GM18507 (cell line): ENCODE measurements at regions not wholly inside any gene's neighbourhood (a gene's known extent, or its start where the extent isn't known, plus 50 kb on each side); places are given as distances from the start of the nearest gene placed in this dataset.

Experiments
- DNase-seq: peaks from one replicate; pipeline ENCODE4 v3.0.0; 2011; ENCODE audit warnings: low read depth; ENCODE audit not compliant: insufficient read length; ENCODE audit errors: extremely low spot score
- FAIRE-seq: peaks from 2 replicates; lab custom pipeline; 2011; peaks lifted over from hg19 to GRCh38; lab: Jason Lieb, UNC

DNA sequence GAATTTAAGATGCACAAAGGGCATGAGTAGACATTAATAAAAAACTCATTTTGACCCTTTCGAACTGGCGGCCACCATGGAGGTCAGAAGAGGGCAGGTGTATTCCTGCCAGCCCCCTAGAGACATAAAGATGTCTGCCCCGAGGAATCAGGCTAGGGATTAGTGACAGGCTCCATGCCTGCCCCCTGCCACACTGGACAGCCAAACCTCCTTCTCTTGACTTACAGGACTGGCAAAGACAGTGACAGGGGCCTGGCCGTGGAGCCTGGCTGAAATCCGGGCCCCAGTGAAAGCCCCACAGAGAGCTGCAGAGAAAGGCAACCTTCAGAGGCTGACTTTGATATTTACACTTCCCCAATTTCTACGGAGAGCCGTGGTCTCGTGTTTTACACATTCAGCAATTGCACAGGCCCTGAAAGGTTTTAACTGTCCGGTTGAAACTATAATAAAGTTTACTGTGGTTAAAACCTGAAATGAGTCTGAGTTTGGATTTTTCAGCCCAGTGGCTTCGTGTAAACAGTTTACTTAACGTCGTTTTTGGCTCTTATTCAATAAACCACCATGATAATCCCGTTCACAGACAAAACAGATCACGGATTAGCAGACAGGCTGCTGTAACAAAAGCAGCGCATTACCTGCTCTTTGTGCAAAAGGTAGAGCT lies 243.9 kb upstream of the MYOCD start:
- no peak for DNase-seq
- FAIRE-seq, result peak; percentile 68

DNA sequence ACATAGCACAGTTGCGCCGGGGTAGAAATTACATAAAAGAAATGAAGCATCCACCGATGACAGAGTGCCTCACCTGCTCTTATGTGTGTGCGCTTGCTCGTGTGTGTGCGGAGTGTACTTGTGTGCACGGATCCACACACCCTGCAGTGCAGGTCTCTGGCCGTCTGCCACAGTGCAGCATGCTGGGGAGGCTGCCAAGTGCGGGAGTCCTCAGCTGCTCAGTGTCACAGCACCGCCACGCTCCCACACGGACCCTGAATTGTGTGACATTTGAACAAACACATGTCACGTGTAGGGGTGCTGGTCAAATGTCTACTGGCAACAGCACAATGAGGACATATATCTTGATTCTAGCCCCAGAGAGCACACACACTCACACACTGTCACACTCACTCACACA lies 243.0 kb upstream of the MYOCD start:
- DNase-seq (no peak), FAIRE-seq (no peak)

DNA sequence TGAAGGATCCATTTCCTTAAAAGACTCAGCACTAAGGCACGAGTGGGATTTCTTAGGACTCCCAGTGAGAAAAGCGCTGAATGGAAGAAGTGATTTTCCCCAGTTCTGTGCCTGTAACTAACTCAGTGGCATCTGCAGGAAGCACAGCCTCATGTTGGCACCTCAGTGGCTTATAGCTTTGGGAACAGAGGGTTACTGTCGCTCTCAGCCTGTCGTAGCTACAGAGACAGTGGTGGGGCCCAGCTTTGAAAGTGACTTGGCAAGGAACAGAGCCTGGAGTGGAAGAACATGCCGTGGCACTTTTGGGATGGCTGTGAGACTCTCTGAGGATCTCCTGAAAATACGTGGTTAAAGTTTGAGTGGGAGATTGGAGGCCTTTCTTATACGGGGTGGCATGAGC lies 242.4 kb upstream of the MYOCD start:
- DNase-seq (no peak), FAIRE-seq (no peak)

DNA sequence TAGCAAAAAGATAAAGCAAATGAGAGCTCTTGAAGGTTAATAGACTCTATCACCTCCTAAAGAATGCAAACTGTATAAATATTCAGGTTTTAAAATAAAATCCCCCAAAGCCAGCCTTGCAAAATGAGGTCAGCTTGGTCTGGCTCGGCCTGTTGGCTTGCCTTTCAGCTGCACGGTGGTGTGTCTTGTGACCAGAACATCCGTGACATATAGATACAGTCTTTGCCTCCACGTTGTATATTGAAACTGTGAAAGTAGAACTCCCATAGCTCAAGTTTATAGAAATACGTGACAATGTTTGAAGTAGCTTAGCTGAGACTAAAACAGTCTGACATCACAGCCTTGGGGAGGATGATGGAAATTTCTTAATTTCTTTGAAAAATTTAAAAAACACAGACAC lies 236.6 kb upstream of the MYOCD start:
- DNase-seq (no peak), FAIRE-seq (peak; percentile 81)

DNA sequence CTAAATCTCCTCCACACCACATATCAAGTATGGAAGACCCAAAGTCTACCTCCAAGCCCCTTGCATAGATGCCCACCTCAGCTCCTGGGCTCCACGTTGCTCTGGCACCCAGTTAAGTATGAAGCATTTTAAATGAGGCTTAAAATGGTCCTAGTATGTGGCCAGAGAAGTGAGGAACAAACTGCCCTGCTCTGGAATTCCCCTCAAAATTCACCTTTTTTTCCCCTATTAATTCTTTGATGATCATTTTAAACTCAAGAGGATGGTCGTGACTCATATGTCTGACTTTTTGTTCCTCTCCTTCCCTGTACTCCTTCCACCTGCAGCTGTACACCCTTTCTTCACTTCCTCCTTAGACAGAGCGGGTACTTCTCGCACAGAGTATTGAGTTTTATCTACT lies 234.5 kb upstream of the MYOCD start:
- FAIRE-seq (peak; percentile 97), DNase-seq (no peak)

DNA sequence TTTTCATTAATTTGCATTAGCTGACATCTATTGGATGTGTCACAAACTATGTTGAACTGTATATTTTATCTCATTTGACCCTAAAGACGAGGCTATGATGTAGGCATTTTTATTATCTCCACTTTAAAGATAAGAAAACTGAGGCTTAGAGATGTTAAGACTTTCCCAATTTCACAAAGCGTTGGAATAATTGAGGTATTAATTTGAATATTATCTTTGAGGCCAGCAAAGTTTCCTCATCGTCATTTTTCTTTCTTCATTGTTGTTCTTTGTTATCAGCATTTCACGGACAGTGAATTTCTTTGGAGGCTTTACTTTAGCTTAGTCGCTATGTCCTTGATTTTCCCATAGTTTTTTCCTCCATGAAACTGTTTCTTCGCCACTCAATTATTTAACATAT lies 227.5 kb upstream of the MYOCD start:
- FAIRE-seq, result no peak

DNA sequence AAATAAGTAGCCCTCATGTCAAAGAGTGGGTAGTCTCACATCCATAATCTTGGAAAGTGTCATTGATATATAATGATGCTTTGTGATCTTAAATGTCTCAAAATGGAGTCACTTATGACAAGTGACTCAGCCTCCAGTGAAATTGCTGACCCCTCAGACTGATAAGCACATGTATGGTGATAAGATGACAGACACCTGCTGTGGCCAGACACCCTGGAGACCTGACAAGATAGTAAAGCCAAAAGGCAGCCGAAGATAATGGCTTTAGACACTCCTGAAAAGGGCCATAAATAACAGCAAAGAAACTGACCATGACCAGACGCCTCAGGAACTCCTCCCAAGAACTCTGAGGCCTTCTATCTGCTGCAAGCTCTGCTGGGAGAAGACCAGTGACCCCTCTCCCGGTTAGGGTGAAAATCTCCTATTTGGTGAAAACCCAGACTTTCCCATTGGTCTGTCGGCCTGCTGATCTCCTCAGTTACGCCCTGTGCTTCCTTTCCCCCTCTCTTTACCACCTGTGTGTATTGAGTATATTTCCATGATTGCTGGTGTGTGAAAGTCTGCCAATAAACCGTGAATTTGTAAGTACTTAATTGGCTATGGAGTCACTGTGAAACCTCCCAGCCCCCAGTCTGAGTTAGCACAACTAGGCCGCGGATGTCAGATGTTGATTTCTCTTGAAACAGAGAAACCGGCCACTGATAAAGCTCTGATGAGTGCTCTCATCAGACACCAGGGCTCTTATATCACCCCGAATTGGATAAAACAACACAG lies 226.7 kb upstream of the MYOCD start:
- no peak for FAIRE-seq

More for the DNA sequence above, 227.5 kb upstream of the MYOCD start:
- DNase-seq, result no peak

DNA sequence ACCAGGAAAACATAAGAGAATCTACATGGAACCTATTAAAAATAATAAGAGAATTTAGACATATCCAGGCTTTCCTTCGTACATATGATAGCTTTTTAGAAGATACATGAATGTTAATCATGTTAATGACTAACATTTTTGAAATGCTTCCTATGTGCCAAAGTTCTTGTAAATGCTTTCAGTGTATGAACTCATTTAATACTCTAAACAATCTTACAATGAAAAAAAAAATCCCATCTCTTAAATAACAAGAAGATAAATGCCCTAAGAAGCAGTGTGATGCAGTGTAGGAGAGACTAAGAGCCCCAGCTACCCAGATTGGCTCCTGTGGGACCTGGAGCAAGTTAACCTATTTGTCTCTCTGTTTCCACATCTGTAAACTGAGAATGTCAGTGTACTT lies 220.4 kb upstream of the MYOCD start:
- DNase-seq (no peak), FAIRE-seq (no peak)

More for the DNA sequence above, 226.7 kb upstream of the MYOCD start:
- DNase-seq, result no peak

DNA sequence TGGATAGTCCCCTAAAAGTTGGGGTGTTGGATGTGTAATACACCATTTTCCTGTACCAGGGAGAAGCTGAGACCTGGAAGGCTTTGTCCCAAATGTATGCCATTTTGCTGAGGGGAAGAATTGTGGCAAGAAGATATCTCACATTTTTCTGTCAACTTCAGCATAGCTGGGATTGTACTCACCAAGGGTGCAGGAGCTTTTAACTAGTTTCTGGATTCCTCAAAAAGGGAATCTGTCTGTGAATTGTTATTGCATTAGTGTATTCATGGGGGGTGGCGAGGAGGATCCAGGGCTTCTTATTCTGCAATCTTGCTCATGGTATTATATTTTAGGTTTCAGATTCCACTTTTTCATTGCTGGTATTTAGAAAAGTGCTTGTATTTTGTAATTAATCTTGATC lies 208.2 kb upstream of the MYOCD start:
- FAIRE-seq (no peak), DNase-seq (no peak)

DNA sequence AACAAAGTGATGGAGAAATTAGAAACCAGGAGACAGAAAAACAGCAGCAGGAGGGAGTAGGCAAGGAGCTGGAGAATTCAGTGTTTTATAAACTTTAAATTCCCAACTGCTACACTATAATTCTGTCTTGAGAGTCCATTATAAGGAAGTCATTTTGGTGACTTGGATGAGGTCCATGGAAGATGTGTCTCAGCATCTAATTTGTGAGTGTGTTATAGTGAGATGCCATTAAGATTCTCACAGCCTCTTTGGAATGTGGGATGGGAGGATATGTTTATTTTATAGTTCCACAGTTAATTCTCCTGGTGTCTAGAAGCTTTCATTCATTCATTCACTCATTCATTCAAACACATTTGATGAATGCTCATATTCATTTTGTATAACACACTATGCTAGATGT lies 206.0 kb upstream of the MYOCD start:
- no peak for FAIRE-seq

DNA sequence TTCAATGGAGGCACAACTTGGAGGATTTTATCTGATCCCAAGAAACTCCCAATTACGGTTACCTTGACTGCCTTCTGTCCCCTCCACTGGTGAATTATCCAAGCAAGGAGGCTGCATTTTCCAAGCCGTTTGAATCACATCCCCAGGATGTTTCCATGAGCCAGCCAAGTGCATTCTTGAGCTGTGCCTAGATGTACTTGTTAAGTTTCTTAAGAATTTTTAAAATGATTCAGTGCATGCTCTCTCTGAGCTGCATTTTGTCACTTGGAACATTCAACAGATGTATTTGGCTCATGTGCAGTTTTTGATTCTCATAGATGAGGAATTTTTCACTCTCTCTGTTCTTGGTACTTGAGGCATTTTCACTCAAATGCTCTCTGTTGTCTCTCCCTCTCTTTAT lies 202.6 kb upstream of the MYOCD start:
- no peak for FAIRE-seq
- no peak for DNase-seq

More for the DNA sequence above, 206.0 kb upstream of the MYOCD start:
- no peak for DNase-seq

DNA sequence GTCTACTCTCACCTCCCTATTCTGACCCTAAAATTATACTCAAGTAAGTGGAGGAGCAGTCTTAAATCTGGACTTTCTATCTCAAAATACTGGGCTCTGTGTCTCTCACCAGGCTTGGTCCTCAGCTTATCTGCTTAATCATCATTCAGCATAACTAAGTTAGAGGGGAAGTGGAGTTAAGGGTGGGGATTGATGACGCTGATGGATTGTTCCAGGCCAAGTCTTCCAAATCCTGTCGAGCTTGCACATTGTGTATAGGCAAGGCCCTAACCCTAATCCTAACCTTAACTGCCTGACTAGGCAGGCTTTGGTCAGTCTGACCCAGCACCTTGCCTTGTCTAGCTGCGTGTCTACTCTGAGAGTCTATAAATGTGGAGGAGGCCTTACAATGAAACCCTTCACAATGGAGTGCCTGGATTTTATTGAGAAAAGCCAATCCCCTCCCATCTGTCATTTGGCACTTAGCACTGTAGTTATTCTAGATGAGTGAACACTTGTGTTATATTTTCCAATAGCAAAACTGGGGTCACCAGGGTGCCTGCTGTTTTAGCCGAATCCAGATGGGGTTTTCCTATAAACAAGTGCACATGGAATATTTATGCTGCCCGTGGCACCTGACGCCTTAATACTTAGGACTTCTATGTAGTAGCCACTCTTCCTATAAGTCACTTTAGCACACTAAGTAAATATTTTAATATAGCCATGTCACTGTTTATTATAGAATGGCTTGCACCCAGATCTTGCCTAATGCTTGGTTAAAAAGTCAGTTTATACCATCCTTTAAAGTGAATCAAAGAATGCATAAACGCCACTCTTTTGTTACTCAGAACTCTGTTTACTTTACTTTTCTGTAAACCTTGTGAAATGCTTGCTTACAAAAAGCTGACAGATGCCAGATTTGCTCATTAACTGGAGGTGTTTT lies 193.2 kb upstream of the MYOCD start:
- DNase-seq (no peak), FAIRE-seq (no peak)

DNA sequence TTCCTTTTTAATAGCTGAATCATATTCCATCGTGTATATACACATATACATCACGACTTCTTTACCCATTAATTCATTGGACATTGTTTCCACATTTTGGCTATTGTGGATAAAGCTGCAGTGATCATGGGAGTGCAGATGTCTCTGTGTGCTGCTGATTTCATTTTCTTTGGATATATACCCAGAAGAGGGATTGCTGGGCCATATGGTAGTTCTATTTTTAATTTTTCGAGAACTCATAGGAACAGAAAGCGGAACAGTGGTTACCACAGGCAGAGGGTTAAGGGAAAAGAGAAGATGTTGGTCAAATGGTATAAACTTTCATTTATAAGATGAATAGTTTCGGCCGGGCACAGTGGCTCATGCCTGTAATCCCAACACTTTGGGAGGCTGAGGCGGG lies 187.4 kb upstream of the MYOCD start:
- DNase-seq (no peak), FAIRE-seq (no peak)

DNA sequence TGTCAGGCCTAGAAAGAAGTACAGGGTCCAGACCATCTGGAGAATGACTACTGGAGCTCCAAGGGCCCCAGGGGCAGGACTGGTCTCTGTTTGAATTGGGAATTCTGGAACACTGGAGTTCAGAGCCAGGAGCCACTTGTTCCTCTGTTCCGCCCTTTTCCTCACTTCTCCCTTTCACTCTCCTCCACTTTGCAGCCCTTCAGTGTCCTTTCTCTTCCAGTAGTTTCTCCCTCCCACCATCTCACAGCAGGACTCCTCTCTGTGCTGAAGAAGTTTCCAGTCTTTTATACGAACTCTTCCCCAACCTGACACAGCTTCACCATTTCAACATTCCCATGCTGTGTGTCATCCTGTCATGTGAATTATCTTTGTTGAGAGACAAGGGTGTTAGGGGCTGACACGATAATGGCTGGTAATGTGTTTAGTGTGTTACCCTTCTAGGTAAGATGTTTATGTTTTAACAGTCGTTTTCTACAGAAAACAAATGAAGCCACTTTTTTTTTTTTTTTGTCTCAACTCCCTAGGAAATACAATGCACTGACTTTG lies 180.3 kb upstream of the MYOCD start:
- no peak for FAIRE-seq

DNA sequence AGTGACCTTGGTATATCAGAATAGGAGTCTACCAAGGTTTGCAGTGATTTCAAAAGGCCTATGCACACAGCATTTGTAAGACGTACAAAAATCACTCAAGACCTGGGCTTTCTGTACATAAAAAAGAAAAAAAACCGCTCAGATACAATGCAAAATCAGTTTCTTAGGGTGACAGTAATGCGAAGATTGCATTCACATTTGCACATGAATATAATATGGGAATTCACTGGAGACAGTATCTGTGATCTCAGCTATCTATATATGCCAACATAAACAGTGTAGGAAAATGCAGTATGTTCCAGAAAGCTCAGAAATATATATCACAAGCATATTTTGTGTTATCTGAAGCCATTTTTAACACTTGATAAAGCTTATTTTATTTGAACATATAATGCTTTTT lies 176.4 kb upstream of the MYOCD start:
- no peak for DNase-seq
- no peak for FAIRE-seq

More for the DNA sequence above, 180.3 kb upstream of the MYOCD start:
- no peak for DNase-seq

DNA sequence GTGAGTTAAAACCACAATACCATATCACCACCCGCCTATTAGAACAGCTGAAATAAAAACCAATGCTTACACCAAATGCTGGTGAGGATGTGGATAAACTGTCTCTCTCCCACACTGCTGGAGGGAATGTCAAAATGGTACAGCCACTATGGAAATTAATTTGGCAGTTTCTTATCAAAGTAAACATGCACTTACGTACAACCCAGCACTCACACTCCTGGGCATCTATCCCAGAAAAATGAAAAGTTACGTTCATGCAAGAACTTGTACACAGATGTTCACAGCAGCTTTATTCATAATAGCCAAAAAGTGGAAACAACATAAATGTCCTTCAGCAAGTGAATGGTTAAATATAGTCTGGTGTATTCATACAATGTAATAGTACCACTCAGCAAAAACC lies 173.2 kb upstream of the MYOCD start:
- DNase-seq (no peak), FAIRE-seq (no peak)

DNA sequence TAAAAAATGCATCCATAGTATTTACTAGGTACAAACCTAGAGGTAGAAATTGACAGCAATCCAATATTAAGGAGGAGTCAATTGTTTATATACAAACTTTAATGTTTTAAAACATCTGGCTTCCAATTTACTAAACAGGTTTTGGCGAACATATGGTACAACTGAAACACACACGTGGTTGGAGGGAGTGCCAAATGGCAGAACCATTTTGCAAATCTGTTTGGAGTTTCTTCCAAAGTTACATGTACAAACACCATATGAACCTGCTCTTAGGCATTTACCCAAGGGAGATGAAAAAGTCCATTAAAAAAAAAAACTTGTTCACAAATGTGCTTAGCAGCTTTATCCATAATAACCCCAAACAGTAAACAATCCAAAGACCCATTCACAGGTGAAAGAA lies 159.8 kb upstream of the MYOCD start:
- no peak for DNase-seq
- no peak for FAIRE-seq

DNA sequence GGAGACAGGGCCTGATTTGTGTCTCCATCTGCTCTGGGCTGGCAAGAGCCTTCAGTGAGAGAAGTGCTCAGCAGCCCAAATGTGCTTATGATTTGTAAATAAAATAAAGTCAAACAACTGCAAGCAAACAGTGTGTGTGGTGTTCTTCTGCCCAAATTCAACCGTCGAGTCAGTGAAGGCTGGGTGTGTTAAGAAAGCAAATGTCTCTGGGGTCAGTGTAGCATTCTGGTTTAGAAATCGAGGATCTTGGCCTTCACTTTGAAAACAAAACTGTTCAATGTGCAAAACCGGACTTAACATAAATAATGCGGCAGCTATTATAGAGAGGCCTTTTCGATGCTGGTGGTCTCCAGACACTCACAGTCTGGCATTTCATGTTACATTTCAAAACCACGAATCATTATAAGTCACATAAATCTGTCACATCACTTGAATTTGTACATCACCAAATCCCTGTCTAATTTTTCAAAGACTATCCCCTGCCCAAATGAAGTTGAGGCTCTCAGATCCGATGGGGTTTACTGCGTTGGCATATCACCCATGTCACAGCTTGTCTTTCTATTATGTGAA lies 158.6 kb upstream of the MYOCD start:
- DNase-seq (no peak), FAIRE-seq (no peak)

DNA sequence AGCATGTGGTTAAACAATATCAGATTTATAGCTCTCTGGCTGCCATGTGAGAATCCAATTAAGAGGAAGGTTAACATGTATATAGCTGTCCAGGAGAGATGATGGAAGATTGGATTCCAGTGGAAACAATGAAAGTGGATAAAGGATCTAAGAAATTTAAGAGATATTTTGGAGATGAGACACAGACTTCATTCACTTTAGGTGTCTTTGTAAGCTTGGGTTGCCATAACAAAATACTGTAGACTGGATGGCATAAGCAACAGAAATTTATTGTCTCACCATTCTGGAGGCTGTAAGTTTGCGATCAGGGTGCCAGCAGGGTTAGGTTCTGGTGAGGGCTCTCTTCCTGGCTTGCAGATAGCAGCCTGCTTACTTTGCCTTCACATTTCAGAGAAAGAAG lies 155.9 kb upstream of the MYOCD start:
- FAIRE-seq (no peak), DNase-seq (no peak)

DNA sequence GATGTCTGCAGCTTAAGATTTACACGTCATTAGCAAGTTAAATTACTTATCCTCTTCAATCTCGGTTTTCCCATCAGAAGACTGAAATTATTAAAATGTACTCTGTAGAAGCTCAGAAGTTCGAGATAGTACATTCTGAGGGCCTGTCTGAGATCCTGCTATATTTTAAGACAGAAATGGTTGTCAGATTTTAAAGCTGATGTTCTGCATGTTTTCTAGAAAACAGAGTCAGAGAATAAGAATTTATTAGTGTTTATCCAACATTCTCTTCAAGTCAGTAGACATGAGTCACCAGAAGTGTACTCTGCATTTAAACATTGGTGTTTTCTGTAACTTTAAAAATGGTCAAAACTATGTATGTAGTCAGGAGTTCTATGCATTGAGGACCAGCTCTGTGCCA lies 155.2 kb upstream of the MYOCD start:
- no peak for FAIRE-seq
- DNase-seq, result no peak
